Liver (tissue), 3 donors: ENCODE measurements at regions not wholly inside any gene's neighbourhood (a gene's known extent, or its start where the extent isn't known, plus 50 kb on each side); places are given as distances from the start of the nearest gene placed in this dataset.

ENCODE experiments used
- GABPA ChIP-seq, 2 donors: IDR thresholded peaks in 1 of 2; conservative IDR thresholded peaks in 1 of 2; 2 replicates each; pipeline ENCODE4 v1.6.1; 2016; ENCODE audit warnings: antibody characterized with exemption in 2 of 2, mild to moderate bottlenecking in 1 of 2, moderate library complexity in 1 of 2
- HNF4A ChIP-seq, 2 donors: conservative IDR thresholded peaks; 2 replicates each; pipeline ENCODE4 v1.6.1; 2016; ENCODE audit warnings: antibody characterized with exemption in 2 of 2, mild to moderate bottlenecking in 2 of 2
- NR2F2 ChIP-seq: IDR thresholded peaks from 2 replicates; pipeline ENCODE4 v1.6.1; 2016; ENCODE audit warnings: antibody characterized with exemption
- RAD21 ChIP-seq, 2 donors: IDR thresholded peaks; 2 replicates each; pipeline ENCODE4 v1.6.1; 2016; ENCODE audit warnings: antibody characterized with exemption in 2 of 2, mild to moderate bottlenecking in 2 of 2
- SP1 ChIP-seq: IDR thresholded peaks from 2 replicates; pipeline ENCODE4 v1.6.1; 2018; ENCODE audit warnings: antibody characterized with exemption, mild to moderate bottlenecking
- TAF1 ChIP-seq: conservative IDR thresholded peaks from 2 replicates; pipeline ENCODE4 v1.6.1; 2016; ENCODE audit warnings: antibody characterized with exemption, mild to moderate bottlenecking
- YY1 ChIP-seq: IDR thresholded peaks from 2 replicates; pipeline ENCODE4 v1.6.1; 2016; ENCODE audit warnings: antibody characterized with exemption, mild to moderate bottlenecking
- TF ChIP-seq, protein P1 (sequence below): fragments of 150-350 bp; IDR thresholded peaks from 2 replicates; pipeline ENCODE4 v1.5.1; 2017; ENCODE audit warnings: improper control_type of control experiment, low read depth, low read length; ENCODE audit not compliant: missing input control
- TF ChIP-seq, protein P2 (sequence below): IDR thresholded peaks from 2 replicates; pipeline ENCODE4 v1.6.1; 2016; ENCODE audit warnings: antibody characterized with exemption
- TF ChIP-seq, protein P3 (sequence below): IDR thresholded peaks from 2 replicates; pipeline ENCODE4 v1.6.1; 2016; ENCODE audit warnings: antibody characterized with exemption, mild to moderate bottlenecking
- TF ChIP-seq, protein P4 (sequence below): IDR thresholded peaks from 2 replicates; pipeline ENCODE4 v1.6.1; 2016; ENCODE audit warnings: antibody characterized with exemption
- donor health status: healthy.
- donor health status: healthy.

DNA sequence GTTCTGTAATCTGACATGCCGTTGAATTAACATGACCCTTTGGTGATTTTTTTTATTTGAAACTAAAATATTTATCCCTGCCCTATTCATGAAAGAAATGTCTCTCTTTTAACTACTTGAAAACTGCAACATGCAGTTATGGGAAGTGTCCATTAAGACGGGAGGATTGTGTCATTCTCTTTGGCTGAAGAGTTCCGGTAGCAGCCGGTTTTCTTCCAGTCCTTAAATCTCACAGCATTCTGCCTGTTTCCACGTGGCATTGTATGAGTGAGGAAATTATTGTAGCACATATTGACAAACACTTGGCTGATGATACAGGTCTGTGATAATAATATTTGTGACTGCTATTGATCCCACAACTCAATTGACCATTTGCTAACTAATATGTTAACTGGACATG lies 509.6 kb upstream of the POU3F3 start:
- TF ChIP-seq, protein P1, sequence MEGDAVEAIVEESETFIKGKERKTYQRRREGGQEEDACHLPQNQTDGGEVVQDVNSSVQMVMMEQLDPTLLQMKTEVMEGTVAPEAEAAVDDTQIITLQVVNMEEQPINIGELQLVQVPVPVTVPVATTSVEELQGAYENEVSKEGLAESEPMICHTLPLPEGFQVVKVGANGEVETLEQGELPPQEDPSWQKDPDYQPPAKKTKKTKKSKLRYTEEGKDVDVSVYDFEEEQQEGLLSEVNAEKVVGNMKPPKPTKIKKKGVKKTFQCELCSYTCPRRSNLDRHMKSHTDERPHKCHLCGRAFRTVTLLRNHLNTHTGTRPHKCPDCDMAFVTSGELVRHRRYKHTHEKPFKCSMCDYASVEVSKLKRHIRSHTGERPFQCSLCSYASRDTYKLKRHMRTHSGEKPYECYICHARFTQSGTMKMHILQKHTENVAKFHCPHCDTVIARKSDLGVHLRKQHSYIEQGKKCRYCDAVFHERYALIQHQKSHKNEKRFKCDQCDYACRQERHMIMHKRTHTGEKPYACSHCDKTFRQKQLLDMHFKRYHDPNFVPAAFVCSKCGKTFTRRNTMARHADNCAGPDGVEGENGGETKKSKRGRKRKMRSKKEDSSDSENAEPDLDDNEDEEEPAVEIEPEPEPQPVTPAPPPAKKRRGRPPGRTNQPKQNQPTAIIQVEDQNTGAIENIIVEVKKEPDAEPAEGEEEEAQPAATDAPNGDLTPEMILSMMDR: no peak
- TF ChIP-seq, protein P2, sequence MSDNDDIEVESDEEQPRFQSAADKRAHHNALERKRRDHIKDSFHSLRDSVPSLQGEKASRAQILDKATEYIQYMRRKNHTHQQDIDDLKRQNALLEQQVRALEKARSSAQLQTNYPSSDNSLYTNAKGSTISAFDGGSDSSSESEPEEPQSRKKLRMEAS: no peak
- TF ChIP-seq SP1: no peak
- TF ChIP-seq, protein P3, sequence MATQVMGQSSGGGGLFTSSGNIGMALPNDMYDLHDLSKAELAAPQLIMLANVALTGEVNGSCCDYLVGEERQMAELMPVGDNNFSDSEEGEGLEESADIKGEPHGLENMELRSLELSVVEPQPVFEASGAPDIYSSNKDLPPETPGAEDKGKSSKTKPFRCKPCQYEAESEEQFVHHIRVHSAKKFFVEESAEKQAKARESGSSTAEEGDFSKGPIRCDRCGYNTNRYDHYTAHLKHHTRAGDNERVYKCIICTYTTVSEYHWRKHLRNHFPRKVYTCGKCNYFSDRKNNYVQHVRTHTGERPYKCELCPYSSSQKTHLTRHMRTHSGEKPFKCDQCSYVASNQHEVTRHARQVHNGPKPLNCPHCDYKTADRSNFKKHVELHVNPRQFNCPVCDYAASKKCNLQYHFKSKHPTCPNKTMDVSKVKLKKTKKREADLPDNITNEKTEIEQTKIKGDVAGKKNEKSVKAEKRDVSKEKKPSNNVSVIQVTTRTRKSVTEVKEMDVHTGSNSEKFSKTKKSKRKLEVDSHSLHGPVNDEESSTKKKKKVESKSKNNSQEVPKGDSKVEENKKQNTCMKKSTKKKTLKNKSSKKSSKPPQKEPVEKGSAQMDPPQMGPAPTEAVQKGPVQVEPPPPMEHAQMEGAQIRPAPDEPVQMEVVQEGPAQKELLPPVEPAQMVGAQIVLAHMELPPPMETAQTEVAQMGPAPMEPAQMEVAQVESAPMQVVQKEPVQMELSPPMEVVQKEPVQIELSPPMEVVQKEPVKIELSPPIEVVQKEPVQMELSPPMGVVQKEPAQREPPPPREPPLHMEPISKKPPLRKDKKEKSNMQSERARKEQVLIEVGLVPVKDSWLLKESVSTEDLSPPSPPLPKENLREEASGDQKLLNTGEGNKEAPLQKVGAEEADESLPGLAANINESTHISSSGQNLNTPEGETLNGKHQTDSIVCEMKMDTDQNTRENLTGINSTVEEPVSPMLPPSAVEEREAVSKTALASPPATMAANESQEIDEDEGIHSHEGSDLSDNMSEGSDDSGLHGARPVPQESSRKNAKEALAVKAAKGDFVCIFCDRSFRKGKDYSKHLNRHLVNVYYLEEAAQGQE: no peak
- no peak for TF ChIP-seq RAD21 (IDR thresholded peaks at IDR 0.05)
- TF ChIP-seq HNF4A (conservative IDR thresholded peaks at IDR 0.05): no peak
- no peak for TF ChIP-seq YY1
- no peak for TF ChIP-seq GABPA (IDR thresholded peaks at IDR 0.05 in 1 of 2, conservative IDR thresholded peaks at IDR 0.05 in 1 of 2)
- TF ChIP-seq NR2F2: no peak
- TF ChIP-seq TAF1: no peak
- TF ChIP-seq, protein P4, sequence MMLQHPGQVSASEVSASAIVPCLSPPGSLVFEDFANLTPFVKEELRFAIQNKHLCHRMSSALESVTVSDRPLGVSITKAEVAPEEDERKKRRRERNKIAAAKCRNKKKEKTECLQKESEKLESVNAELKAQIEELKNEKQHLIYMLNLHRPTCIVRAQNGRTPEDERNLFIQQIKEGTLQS: no peak
